Occipital lobe (tissue), 1 donor: ENCODE measurements at regions not wholly inside any gene's neighbourhood (a gene's known extent, or its start where the extent isn't known, plus 50 kb on each side); places are given as distances from the start of the nearest gene placed in this dataset.
"Not testable (repeated sequence)": the region's sequence is repeated elsewhere in the genome, so short reads cannot be mapped to it uniquely, and the experiment has no call there.

ENCODE experiments used
- DNase-seq: peaks from one replicate; lab custom pipeline; 2025; lab: John Stamatoyannopoulos, UW

DNA sequence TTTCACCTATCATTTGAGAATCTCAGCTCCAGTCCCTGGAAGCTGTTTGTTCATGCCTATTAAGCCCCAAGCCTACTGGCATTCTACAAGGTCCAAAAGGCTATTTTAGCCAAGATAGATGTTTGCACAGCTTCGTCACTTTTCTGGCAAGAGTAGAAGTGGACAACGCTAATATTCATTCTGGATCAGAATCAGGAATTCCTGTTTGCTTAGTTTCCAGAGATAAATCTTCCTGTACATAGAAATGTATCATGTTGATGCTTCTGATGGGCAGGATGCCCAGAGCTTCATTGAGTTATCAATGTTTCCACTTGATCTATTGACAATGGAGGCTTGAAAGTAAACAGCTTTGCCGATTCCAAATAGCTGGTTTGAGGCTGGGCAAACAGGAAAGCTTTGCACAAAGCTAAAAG, 260.7 kb upstream of the CA10 start:
- no peak for DNase-seq

DNA sequence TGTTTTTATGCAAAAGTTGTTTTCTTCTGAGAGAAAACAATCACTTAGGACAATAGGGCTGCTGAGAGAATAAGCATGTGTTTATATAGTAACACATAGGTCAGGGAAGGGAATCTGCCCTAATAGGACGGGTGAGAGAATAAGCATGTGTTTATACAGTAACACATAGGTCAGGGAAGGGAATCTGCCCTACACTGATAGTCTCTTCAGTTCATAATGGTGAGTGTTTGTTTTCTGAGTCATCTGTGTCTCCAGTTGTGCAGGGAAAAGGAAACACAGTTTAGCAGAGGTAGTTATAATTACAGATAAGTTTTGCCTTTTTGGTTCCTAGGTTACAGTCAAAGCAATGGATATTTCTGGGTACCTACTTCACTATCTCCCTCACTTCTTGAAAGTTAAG, 252.3 kb upstream of the CA10 start:
- no peak for DNase-seq

DNA sequence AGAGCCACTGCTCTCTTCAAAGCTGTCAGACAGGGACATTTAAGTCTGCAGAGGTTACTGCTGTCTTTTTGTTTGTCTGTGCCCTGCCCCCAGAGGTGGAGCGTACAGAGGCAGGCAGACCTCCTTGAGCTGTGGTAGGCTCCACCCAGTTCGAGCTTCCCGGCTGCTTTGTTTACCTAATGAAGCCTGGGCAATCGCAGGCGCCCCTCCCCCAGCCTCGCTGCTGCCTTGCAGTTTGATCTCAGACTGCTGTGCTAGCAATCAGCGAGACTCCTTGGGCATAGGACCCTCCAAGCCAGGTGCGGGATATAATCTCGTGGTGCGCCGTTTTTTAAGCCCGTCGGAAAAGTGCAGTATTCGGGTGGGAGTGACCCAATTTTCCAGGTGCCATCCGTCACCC, 250.7 kb upstream of the CA10 start:
- DNase-seq, result not testable (repeated sequence)

DNA sequence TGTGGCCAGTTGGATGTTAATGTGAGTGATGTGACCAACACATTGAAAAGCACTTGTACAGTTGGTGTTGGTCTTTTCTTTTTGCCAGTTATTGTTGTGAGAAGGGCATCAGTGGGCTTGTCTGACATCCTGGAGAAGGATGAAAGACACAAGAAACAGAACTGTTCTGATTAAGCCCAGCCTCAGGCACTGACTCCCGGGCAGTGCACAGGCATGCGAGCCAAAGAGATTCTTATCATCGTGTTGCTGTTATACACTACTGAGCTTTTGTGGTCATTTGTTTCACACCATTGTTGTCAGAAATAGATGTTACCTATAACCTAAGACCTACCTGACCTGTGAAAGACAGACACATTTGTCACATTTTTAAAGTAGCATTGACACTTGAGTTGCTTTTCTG, 236.8 kb upstream of the CA10 start:
- no peak for DNase-seq

DNA sequence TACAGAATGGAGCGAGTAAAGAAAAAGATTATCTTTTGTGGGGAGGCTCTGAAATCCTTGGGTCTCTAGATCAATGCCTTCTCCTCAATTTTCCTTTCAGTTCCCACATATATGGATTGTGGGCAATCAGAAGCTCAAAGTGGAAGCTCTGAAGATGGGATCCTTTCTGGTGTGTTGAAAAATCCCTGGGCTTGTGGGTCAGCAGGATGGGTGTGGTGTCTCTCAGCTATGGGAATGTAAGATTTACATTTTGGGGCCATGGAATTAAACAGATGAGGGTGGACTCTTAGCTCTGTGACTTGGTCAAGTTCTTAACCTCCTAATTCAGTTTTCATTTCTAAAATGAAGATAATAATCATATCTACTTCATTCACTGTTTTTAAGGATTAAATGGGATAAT, 231.9 kb upstream of the CA10 start:
- no peak for DNase-seq

DNA sequence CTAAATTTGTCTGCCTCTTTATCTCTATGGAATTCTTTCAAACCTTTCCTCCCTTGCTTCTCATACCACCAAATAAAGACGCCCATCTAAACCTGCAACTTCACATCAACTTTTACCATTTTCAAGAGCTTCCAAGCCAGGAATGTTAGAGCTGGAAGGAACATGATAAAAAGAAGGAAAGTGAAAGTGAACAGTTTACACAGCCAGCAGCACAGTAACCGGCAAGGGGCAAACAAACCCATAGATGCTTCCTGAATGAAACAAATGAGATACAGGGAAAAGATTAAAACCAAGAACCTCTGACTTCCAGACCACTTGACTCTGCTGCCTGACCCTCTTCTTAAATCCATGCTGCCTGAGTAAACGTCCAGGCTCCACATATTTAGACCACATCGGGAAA, 231.1 kb upstream of the CA10 start:
- DNase-seq, result no peak

DNA sequence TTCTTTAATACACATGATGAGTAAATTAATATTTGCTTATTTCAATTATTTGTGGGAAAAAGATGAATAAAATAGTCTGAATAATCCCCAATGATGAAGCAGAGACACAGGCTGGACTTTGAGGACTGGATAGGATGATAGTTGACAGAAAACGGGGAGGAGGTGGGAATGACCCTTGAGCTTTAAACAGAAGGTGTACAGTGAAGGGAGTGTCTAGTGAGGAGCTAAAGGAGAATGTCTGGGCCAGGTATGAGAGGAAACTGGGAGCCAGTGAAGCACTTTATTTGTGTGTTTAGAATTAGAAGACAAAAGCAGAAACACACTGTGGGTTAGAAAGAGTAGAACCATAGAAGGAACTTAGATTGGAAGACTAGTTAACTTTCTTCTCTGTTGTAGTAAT, 230.4 kb upstream of the CA10 start:
- DNase-seq, result no peak

DNA sequence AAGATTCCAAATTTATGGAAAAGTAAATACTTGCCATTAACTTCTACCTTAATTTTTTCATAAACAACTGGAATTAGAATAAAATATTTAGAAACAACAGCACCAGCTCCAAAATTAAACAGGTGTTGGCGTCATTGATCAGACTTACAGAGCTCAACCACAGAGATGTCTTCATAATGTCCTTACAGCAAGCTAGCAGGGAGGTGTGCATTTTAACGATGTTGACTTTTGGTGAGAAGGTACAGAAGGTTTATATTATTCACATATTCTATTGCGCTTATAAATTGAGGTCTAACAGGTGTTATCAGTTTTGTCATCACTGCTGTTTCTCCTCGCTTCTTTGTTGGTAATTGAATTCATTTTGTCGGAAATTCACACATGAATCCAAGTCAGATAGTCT, 226.2 kb upstream of the CA10 start:
- DNase-seq, result no peak

DNA sequence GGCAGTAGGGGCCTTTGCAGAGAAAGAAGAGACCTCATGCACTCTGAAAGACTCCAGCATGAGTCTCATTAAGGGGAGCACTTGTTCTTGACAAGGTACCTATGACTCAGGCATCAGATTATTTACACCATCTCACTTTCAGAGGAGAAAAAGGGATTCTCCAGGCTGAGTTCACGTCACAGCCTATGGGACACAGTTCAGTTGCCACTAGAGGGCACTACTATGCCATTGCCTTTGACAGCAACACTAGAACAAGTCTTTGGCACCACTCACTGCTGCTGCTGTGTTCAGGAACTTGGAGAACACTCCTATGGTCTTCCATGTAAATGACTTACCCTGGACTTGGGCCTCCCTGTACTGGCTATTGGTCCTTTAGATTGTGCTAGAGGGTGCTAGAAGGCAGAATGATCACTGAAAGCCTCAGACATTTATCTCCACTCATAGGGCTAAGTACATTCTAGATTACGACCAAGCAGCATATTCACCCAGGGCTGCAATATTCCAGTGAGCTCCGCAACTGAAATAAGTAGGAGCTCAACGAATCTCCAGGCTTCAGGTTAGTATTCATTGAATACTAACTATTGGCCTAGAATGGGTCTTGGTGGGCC, 225.1 kb upstream of the CA10 start:
- peak; percentile 55 for DNase-seq

DNA sequence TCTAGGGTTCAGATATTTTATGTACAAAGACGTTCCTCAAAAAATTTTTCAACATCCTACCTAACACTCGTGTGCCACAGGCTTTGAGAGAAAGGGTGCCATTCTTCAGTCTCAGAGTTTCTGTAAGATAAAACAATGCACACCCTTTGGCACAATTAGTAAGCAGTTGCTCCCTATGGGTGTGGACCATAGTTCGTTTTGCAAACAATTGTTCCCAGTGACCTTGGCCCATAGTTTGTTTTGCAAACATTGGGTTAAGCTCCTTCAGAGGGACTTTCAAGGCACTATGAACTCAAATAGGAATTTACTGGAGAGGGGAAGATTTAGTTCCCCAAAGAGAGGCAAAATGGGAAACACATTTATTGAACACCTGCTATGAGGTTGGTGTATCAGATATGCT, 220.3 kb upstream of the CA10 start:
- no peak for DNase-seq

DNA sequence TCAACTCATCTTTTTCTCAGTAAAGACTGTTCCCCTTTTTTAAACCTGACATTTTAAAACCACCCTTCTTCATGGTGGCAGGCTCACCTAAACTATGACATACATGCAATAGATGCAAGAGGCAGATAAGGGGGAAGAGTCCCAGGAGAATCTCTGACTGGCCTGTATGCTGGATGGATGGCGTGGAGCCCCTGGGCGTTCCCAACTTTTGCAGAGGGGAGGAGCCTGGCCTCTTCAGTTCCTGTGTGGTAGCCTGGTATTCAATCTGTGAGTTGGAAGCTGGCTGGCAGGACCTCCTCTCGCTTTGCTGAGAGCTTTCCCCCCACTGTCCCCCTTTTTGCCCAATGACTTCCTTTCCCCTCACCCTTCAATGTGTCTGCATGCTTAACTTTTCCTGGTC, 217.6 kb upstream of the CA10 start:
- no peak for DNase-seq

DNA sequence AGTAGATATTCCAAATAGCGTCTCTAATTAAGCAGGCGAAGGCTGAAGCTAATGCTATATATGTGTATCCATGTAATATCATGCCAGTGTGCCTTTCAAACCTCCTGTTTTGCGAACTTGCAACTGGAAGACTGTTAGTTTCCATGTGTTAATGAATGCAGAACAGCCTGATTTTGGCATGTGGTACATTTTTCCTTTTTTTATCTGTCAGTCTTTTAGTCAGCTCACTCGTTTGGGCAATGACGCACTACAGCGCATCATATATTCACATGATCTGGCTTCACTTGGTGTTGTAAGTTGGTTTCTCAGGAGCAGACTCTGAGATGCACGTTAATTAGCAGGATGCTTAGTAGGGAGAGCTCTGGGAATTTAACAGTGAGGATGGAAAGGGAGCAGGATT, 210.4 kb upstream of the CA10 start:
- DNase-seq, result no peak

DNA sequence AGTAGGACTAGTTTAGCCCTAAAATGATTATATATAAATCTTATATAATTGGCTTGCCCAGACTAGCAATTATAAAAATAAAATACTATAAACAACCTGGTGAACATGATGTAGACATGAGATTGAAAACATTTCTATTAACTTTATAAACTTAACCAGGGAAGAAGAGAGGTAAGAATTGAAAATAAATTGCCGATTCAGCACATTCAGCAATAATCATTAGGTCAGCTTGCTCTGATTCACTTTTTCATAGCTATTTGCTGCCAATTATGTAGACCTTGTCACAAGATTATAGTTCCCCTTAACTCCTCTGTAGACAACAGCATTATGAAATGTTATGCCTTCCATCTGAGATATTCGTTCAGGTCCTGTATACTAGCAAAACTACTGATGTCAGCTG, 199.3 kb upstream of the CA10 start:
- no peak for DNase-seq

DNA sequence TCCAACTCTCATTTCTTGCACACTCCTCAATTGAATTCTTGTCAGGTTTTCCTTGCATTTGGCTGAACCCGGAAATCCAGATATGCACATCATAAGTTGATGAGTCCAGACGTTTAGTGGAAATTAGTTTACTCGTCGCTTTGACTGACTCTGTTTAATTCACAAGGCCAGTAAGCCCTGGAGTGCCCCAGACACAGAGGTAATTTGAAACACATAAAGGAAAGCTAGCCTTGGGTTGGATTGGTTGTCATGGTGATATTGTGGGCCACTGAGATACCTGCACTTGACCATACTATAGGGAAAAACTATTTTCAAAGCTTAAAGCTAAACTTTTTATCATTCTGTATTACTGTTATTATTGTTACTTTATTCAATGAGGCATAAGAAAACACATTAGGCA, 178.3 kb upstream of the CA10 start:
- no peak for DNase-seq

DNA sequence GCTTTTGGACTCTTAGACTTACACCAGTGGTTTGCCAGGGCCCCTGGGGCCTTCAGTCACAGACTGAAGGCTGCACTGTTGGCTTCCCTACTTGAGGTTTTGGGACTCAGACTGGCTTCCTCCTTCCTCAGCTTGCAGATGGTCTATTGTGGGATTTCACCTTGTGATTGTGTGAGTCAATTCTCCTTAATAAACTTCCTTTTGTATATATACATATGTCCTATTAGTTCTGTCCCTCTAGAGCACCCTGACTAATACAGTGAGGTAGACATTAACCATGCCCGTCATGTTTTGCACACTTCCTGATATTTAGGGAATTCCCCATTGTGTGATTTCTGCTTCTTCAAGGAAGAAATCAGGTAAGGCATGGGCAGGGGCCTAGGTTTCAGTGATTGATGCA, 147.8 kb upstream of the CA10 start:
- DNase-seq, result no peak

DNA sequence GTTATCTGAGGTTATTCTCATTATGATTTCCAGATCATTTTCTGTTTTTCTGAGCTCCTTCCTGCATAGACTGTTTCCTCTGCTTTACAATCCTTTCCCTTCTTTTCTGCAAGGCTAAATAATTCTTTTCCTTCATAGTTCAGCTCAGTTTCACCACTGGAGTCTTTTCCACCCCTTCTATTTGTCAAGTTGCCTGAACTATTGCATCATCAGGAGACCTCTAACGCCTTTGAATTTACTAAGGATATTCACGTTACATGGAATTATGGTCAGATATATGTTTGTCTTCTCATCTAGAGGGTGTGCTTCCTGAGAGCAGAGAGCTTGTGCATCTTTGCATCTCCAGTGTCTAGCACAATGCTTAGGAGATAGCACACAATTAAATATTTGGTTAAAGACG, 140.4 kb upstream of the CA10 start:
- no peak for DNase-seq

DNA sequence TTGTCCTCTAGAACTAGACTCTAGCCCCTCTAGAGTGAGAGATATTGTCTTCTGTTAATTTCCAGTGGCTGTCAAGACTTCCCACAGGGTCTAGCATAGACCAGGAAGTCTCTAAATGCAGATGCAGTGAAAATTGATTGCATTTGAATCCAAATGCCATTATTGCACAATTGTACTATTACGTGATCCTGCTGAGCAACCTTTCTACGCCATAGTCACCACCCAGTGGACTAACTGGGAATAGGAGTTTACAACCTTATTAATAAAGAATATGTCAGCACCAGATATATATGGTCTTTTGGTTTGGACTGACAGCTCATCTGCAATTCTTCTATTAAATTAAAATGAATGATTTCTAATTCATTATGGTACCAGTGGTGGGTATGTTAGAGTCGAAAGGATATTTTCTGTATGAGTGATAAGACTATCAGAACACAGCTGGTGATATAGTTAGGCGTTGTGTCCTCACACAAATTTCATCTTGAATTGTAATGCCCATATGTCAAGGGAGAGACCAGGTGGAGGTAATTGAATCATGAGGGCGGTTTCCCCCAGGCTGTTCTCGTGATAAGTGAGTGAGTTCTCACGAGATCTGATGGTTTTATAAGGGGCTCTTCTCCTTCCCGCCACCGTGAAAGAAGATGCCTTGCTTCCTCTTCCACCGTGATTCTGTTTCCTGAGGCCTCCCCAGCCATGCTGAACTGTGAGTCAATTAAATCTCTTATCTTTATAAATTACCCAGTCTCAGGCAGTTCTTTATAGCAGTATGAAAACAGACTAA, 138.9 kb upstream of the CA10 start:
- no peak for DNase-seq

DNA sequence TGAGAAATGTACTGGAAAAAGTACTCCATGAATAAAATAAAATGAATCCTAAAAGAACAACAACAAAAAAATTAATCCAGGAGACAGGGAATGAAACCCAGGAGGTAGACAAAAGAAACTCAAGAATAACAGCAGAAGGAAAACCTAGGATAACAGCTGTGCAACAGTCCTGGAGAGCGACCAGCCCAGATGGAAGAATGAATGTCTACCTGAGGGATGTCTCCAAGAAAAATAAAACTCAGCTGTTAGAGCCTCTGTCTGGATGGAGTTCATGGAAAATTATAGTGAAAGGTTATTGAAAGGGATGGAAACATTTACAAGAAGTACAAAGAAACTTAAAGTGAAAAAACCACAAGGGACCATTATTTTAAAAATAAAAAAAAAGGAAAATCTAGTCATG, 135.8 kb upstream of the CA10 start:
- no peak for DNase-seq

DNA sequence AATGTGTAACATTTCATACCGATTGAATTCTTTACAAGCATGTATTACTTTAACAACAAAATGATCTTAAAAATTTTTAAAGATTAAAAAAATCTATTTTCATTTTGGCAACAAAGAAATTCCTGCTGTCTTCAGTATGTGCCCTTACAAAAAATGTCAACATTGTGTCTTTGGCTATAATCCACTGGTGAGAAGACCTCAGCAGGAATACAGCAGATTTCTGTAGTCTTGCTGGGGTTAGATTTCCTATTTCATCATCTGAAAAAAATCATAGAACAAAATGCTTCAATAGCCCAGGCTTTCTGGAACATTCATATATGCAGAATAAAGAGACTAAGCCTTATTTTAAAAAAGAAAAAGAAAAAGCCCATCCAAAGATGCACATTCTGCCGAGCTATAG, 129.1 kb upstream of the CA10 start:
- no peak for DNase-seq

DNA sequence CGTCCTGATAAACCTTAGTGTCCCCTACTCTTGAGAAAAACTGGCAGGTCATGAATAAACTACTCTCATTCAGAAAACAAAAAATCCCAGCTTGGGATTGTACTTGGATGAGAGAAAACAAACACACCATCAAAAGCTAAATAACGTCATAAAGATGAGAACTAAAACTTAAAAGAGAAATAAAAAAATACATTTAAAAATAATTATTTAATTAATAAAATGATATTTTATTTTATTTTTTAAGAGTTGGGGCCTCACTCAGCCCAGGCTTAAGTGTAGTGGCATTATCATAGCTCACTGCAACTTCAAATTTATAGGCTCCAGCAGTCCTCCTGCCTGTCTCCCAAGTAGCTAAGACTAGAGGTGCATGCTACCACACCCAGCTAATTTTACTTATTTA, 125.4 kb upstream of the CA10 start:
- DNase-seq, result no peak

DNA sequence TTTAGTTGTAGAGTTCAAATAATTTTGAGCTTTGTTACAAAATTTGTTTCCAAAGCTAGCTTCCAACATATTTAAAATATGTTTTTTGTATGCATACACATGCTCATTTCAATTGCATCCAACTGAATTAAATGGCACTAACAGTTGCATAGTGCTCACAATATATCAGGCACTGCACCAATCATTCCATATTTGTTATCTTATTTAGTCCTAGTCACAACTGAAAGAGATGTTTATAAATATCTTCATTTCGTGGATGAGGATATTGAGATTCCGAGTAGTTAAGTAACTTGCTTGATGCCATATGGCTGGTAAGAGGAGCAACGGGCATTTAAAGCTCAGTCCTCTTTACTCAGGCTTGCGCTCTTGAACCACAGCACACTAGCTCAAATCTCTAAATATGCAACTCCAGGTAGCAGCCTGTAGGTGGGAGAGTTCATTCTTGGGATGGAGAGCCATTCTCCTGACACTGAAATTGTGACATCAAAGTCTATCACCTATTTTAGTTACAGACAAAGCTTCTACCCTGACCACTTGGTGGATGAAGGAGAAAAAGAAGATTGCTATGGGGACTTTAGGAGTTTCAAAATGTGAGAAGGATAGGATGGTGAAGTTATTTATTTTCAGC, 118.0 kb upstream of the CA10 start:
- DNase-seq, result no peak

DNA sequence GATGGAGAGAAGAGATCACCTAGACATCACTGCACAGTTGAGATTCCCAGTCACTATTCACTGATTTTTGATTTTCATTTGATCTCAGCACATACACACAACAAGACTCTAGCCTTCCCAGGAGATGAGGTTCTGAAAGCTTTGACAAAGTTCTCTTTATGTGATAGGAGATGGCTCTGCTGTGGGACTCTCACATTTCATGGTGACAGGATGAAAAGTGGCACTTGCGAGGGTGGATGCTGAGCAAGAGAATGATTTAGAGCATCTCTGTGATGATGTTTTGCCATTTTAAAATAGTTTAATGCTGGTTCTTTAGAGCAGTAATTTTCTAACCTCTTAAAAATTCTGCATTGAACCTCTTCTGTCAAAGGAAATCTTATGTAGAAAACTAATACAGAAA, 113.3 kb upstream of the CA10 start:
- no peak for DNase-seq

DNA sequence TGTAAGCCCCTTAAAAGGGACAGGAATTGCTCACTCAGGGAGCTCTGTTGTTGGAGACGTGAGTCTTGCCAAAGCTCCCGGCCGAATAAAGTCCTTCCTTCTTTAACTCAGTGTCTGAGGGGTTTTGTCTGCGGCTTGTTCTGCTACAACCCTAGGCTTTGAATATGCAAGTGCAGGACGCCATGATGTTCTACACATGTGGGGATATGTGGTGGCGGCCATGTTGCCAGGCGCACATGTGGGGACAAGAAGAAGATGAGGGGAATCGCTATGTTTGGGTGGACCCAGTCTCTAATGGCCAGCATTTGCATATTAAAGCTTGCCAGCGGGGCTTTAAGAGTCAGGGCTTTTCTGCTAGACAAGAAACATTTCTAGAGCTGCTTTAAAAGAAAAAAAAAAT, 96.8 kb upstream of the CA10 start:
- no peak for DNase-seq
